Stimulated activated CD4-positive, alpha-beta T cell treated with anti-CD3 and anti-CD28 coated beads, Interleukin-1b, Interleukin-23, amount 100 ng/mL, for 24 hours (primary cell): ENCODE measurements at regions not wholly inside any gene's neighbourhood (a gene's known extent, or its start where the extent isn't known, plus 50 kb on each side); places are given as distances from the start of the nearest gene placed in this dataset.

Experiments
- DNase-seq, 4 experiments: peaks; one replicate each; pipeline ENCODE4 v3.0.0-alpha.2; 2020; ENCODE audit warnings: low read depth in 4 of 4, low spot score in 1 of 4

GRCh38 chr22:47608421-47608820, 846.0 kb downstream of the TBC1D22A start:
- DNase-seq = no peak

- DNase-seq = no peak
These were observed 845.0 kb downstream of the TBC1D22A start for GRCh38 chr22:47607486-47607885.

GRCh38 chr22:47606426-47606825, 844.0 kb downstream of the TBC1D22A start:
- DNase-seq = no peak

GRCh38 chr22:47605886-47606285, 843.4 kb downstream of the TBC1D22A start:
- no peak for DNase-seq

GRCh38 chr22:47605441-47605840, 843.0 kb downstream of the TBC1D22A start:
- no peak for DNase-seq

- DNase-seq = no peak
These were observed 842.1 kb downstream of the TBC1D22A start for GRCh38 chr22:47604563-47604962.

- no peak for DNase-seq
These were observed 840.3 kb downstream of the TBC1D22A start for GRCh38 chr22:47602732-47603131.

GRCh38 chr22:47601666-47602065, 839.2 kb downstream of the TBC1D22A start:
- DNase-seq = no peak

- DNase-seq = no peak
These were observed 838.6 kb downstream of the TBC1D22A start for GRCh38 chr22:47600791-47601625.

GRCh38 chr22:47600281-47600680, 837.8 kb downstream of the TBC1D22A start:
- no peak for DNase-seq

- no peak for DNase-seq
These were observed 837.3 kb downstream of the TBC1D22A start for GRCh38 chr22:47599753-47600152.

- no peak for DNase-seq
These were observed 836.4 kb downstream of the TBC1D22A start for GRCh38 chr22:47598864-47599263.

- DNase-seq = no peak
These were observed 834.6 kb downstream of the TBC1D22A start for GRCh38 chr22:47597041-47597440.

- DNase-seq = no peak
These were observed 833.8 kb downstream of the TBC1D22A start for GRCh38 chr22:47596176-47596690.

GRCh38 chr22:47594836-47595521, 832.5 kb downstream of the TBC1D22A start:
- DNase-seq = no peak

GRCh38 chr22:47593911-47594311, 831.5 kb downstream of the TBC1D22A start:
- no peak for DNase-seq

GRCh38 chr22:47593291-47593690, 830.8 kb downstream of the TBC1D22A start:
- no peak for DNase-seq

GRCh38 chr22:47592791-47593190, 830.3 kb downstream of the TBC1D22A start:
- no peak for DNase-seq

GRCh38 chr22:47591709-47592108, 829.3 kb downstream of the TBC1D22A start:
- no peak for DNase-seq

- DNase-seq = no peak
These were observed 828.6 kb downstream of the TBC1D22A start for GRCh38 chr22:47591016-47591415.

GRCh38 chr22:47589271-47590250, 827.1 kb downstream of the TBC1D22A start:
- no peak for DNase-seq
